ENCODE measurements at regions not wholly inside any gene's neighbourhood (a gene's known extent, or its start where the extent isn't known, plus 50 kb on each side); places are given as distances from the start of the nearest gene placed in this dataset.

- Histone ChIP-seq H3K27me3 (replicated peaks in 1 of 2; ENCODE audit: control insufficient read depth in 2 of 2, insufficient read depth in 2 of 2, low read length in 1 of 2) (no peaks in the 10 kb centered on the region), H3K9me3 (replicated peaks; ENCODE audit: control insufficient read depth, insufficient read depth, low read length) (no peaks in the 10 kb centered on the region), H3K79me2 (ENCODE audit: control insufficient read depth, insufficient read depth, low read length) (no peaks in the 10 kb centered on the region), H3K4me2 (ENCODE audit: control insufficient read depth, insufficient read depth) (no peak overlapping the region), H3K4me1 (ENCODE audit: control insufficient read depth, insufficient read depth, low read length) (no peaks in the 10 kb centered on the region), H3K36me3 (ENCODE audit: control insufficient read depth in 2 of 2, insufficient read depth in 2 of 2, low read length in 1 of 2) (no peaks in the 10 kb centered on the region; a peak in 1 of 4 replicates), H4K20me1 (ENCODE audit: control insufficient read depth, insufficient read depth) (no peaks in the 10 kb centered on the region), H3K4me3 (no peak overlapping the region), H2AFZ (ENCODE audit: control insufficient read depth, low read depth, low read length) (no peak overlapping the region), H3K27ac (ENCODE audit: control insufficient read depth, insufficient read depth) (no peak overlapping the region), H3K9ac (ENCODE audit: control insufficient read depth, insufficient read depth, low read length) (no peak overlapping the region)
- no TSS peak for BruUV-seq (replicated peaks)
- in situ Hi-C loops (cut with MboI) (no loop called here), intact Hi-C loops (cut with micrococcal nuclease; ENCODE audit: unreplicated experiment) (no loop called here)
- FAIRE-seq (no peak), ATAC-seq (no peak), DNase-seq (ENCODE audit: low read depth, low spot score) (no peak)
- RAD21 ChIA-PET (ENCODE audit: unreplicated experiment): no interaction called here
- 63% methylated on average over 2 of the region's 6 CpGs for WGBS (ENCODE audit: insufficient coverage, insufficient replicate concordance, low lambda C conversion rate, missing lambda C conversion rate)
- CTCF ChIA-PET: no interaction called here
- SMC1A ChIA-PET (ENCODE audit: uncharacterized antibody, unreplicated experiment): interaction anchor here (0.7 kb wide), 1 partner anchor 438 kb away, joined by 3 read pairs; no protein-coding TSS in a partner anchor
- POLR2A ChIA-PET: no interaction called here
- TF ChIP-seq, protein P1, sequence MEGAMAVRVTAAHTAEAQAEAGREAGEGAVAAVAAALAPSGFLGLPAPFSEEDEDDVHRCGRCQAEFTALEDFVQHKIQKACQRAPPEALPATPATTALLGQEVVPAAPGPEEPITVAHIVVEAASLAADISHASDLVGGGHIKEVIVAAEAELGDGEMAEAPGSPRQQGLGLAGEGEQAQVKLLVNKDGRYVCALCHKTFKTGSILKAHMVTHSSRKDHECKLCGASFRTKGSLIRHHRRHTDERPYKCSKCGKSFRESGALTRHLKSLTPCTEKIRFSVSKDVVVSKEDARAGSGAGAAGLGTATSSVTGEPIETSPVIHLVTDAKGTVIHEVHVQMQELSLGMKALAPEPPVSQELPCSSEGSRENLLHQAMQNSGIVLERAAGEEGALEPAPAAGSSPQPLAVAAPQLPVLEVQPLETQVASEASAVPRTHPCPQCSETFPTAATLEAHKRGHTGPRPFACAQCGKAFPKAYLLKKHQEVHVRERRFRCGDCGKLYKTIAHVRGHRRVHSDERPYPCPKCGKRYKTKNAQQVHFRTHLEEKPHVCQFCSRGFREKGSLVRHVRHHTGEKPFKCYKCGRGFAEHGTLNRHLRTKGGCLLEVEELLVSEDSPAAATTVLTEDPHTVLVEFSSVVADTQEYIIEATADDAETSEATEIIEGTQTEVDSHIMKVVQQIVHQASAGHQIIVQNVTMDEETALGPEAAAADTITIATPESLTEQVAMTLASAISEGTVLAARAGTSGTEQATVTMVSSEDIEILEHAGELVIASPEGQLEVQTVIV (IDR thresholded peaks at IDR 0.05; ENCODE audit: borderline replicate concordance, partially characterized antibody): no peak
- no peak for TF ChIP-seq ELK1 (IDR thresholded peaks at IDR 0.05; ENCODE audit: low read depth, low read length)
- TF ChIP-seq MYC (IDR thresholded peaks at IDR 0.05; ENCODE audit: insufficient read depth, insufficient read length, insufficient replicate concordance, low read length, severe bottlenecking): no peak
- TF ChIP-seq, protein P2, sequence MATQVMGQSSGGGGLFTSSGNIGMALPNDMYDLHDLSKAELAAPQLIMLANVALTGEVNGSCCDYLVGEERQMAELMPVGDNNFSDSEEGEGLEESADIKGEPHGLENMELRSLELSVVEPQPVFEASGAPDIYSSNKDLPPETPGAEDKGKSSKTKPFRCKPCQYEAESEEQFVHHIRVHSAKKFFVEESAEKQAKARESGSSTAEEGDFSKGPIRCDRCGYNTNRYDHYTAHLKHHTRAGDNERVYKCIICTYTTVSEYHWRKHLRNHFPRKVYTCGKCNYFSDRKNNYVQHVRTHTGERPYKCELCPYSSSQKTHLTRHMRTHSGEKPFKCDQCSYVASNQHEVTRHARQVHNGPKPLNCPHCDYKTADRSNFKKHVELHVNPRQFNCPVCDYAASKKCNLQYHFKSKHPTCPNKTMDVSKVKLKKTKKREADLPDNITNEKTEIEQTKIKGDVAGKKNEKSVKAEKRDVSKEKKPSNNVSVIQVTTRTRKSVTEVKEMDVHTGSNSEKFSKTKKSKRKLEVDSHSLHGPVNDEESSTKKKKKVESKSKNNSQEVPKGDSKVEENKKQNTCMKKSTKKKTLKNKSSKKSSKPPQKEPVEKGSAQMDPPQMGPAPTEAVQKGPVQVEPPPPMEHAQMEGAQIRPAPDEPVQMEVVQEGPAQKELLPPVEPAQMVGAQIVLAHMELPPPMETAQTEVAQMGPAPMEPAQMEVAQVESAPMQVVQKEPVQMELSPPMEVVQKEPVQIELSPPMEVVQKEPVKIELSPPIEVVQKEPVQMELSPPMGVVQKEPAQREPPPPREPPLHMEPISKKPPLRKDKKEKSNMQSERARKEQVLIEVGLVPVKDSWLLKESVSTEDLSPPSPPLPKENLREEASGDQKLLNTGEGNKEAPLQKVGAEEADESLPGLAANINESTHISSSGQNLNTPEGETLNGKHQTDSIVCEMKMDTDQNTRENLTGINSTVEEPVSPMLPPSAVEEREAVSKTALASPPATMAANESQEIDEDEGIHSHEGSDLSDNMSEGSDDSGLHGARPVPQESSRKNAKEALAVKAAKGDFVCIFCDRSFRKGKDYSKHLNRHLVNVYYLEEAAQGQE (IDR thresholded peaks at IDR 0.05; ENCODE audit: low read depth, low read length): no peak
- no peak for TF ChIP-seq GATAD2B (conservative IDR thresholded peaks at IDR 0.05; ENCODE audit: low read depth)
- TF ChIP-seq PBX3 (IDR thresholded peaks at IDR 0.05; ENCODE audit: insufficient replicate concordance, low read depth, low read length): no peak
- no peak for TF ChIP-seq CHD1 (IDR thresholded peaks at IDR 0.05; ENCODE audit: low read depth, low read length)
- no peak for TF ChIP-seq SREBF2 (IDR thresholded peaks at IDR 0.05; ENCODE audit: low read length)
- no peak for TF ChIP-seq FOXK2 (IDR thresholded peaks at IDR 0.05)
- TF ChIP-seq TCF12 (IDR thresholded peaks at IDR 0.05; ENCODE audit: low read depth, low read length): no peak
- no peak for TF ChIP-seq POLR2AphosphoS5 (IDR thresholded peaks at IDR 0.05; ENCODE audit: low read length)
- TF ChIP-seq YY1 (IDR thresholded peaks at IDR 0.05; ENCODE audit: low read depth, low read length): no peak
Measured at GRCh38 chr2:2848621-2849333, 517.7 kb upstream of the MYT1L start.

All from GM12878 (cell line).